Kidney epithelial cell (primary cell): ENCODE measurements at regions not wholly inside any gene's neighbourhood (a gene's known extent, or its start where the extent isn't known, plus 50 kb on each side); places are given as distances from the start of the nearest gene placed in this dataset.

ENCODE experiments used
- DNase-seq: peaks from one replicate; pipeline ENCODE4 v3.0.0-alpha.2; 2010; ENCODE audit warnings: low read depth
- H3K27me3 ChIP-seq: 2 replicates; pipeline ENCODE4 v1.6.0; 2011; ENCODE audit warnings: low read length; ENCODE audit not compliant: control insufficient read depth, insufficient read depth
- H3K36me3 ChIP-seq: 2 replicates; pipeline ENCODE4 v1.5.1; 2011; ENCODE audit warnings: low read length; ENCODE audit not compliant: control insufficient read depth, insufficient read depth
- H3K4me3 ChIP-seq: 2 replicates; pipeline ENCODE4 v1.5.1; 2011; ENCODE audit warnings: low read depth, mild to moderate bottlenecking, control low read depth, low read length
- CTCF ChIP-seq: IDR thresholded peaks from 2 replicates; pipeline ENCODE4 v1.5.1; 2011; ENCODE audit warnings: mild to moderate bottlenecking, moderate library complexity, low read length, control low read depth, inconsistent platforms; ENCODE audit not compliant: insufficient read depth, poor library complexity, severe bottlenecking

- Histone ChIP-seq H3K27me3 (no peaks in the 10 kb centered on the region), H3K4me3 (no peak overlapping the region), H3K36me3 (no peaks in the 10 kb centered on the region)
- TF ChIP-seq CTCF = no peak
- no peak for DNase-seq
Measured at GRCh38 chr9:7370988-7371387, 428.6 kb downstream of the DMAC1 start.

- no peak overlapping the region for H3K4me3 ChIP-seq
- no peak for DNase-seq
- H3K36me3 ChIP-seq = no peaks in the 10 kb centered on the region
- no peak for TF ChIP-seq CTCF
- no peaks in the 10 kb centered on the region for H3K27me3 ChIP-seq
Measured at GRCh38 chr9:7370381-7370780, 429.2 kb downstream of the DMAC1 start.

GRCh38 chr9:7369384-7369821, 430.2 kb downstream of the DMAC1 start:
- H3K4me3 ChIP-seq = no peak overlapping the region
- H3K27me3 ChIP-seq = no peaks in the 10 kb centered on the region
- H3K36me3 ChIP-seq = no peaks in the 10 kb centered on the region
- TF ChIP-seq CTCF = no peak
- DNase-seq = no peak

- no peaks in the 10 kb centered on the region for H3K36me3 ChIP-seq
- TF ChIP-seq CTCF = no peak
- no peak overlapping the region for H3K4me3 ChIP-seq
- H3K27me3 ChIP-seq = no peaks in the 10 kb centered on the region
- no peak for DNase-seq
Measured at GRCh38 chr9:7368410-7369292, 430.9 kb downstream of the DMAC1 start.

GRCh38 chr9:7367726-7368125, 431.9 kb downstream of the DMAC1 start:
- Histone ChIP-seq H3K27me3 (no peaks in the 10 kb centered on the region), H3K4me3 (no peak overlapping the region), H3K36me3 (no peaks in the 10 kb centered on the region)
- no peak for DNase-seq
- TF ChIP-seq CTCF = no peak

- Histone ChIP-seq H3K36me3 (no peaks in the 10 kb centered on the region), H3K27me3 (no peaks in the 10 kb centered on the region), H3K4me3 (no peak overlapping the region)
- DNase-seq = no peak
- TF ChIP-seq CTCF = no peak
Measured at GRCh38 chr9:7366121-7366520, 433.5 kb downstream of the DMAC1 start.
